ENCODE measurements at regions not wholly inside any gene's neighbourhood (a gene's known extent, or its start where the extent isn't known, plus 50 kb on each side); places are given as distances from the start of the nearest gene placed in this dataset.

- TF ChIP-seq ZNF891 (CRISPR knock-in tag; IDR thresholded peaks at IDR 0.05): no peak
- no peak for TF ChIP-seq BCL3 (CRISPR knock-in tag; IDR thresholded peaks at IDR 0.05)
- no peak for TF ChIP-seq NR0B2 (CRISPR knock-in tag; IDR thresholded peaks at IDR 0.05)
- TF ChIP-seq SNAPC4 (CRISPR knock-in tag; IDR thresholded peaks at IDR 0.05): no peak
- TF ChIP-seq ZNF121 (CRISPR knock-in tag; IDR thresholded peaks at IDR 0.05): no peak
- no peak for TF ChIP-seq HOXA3 (CRISPR knock-in tag; IDR thresholded peaks at IDR 0.05)
- no peak for TF ChIP-seq ZNF10 (CRISPR knock-in tag; IDR thresholded peaks at IDR 0.05; ENCODE audit: borderline replicate concordance, low read depth)
- no peak for TF ChIP-seq HMG20B (CRISPR knock-in tag; conservative IDR thresholded peaks at IDR 0.05)
- Histone ChIP-seq H3K4me1 (ENCODE audit: insufficient read depth, low read length) (no peaks in the 10 kb centered on the region), H3K36me3 (replicated peaks in 1 of 2; ENCODE audit: control insufficient read depth in 1 of 2, insufficient read depth in 2 of 2, low read length in 2 of 2) (no peaks in the 10 kb centered on the region), H3K27ac (ENCODE audit: extremely low read length, insufficient read depth, low read length) (no peak overlapping the region), H3K4me2 (ENCODE audit: low read depth, low read length) (no peak overlapping the region), H3K9ac (ENCODE audit: insufficient read depth, low read depth, low read length) (no peak overlapping the region), H3K27me3 (ENCODE audit: control insufficient read depth in 1 of 2, insufficient read depth in 2 of 2, low read length in 2 of 2) (no peaks in the 10 kb centered on the region), H2AFZ (ENCODE audit: low read length) (no peak overlapping the region), H3K79me2 (ENCODE audit: insufficient read depth, low read length) (no peaks in the 10 kb centered on the region), H4K20me1 (ENCODE audit: insufficient read depth, low read length) (no peaks in the 10 kb centered on the region), H3K9me3 (ENCODE audit: low read length) (no peaks in the 10 kb centered on the region), H3K4me3 (replicated peaks in 1 of 3; ENCODE audit: insufficient read depth in 1 of 3, low read depth in 2 of 3, low read length in 3 of 3) (no peak overlapping the region)
- POLR2A ChIA-PET: no interaction called here
- intact Hi-C loops (cut with micrococcal nuclease; ENCODE audit: unreplicated experiment): no loop called here
- CTCF ChIA-PET (ENCODE audit: low intra/inter-chr PET ratio, low total read pairs): no interaction called here
- no TSS peak for BruUV-seq (replicated peaks)
- 0% methylated on average over 1 of the region's 1 CpG for WGBS (ENCODE audit: low lambda C conversion rate)
- ATAC-seq (no peak), DNase-seq (ENCODE audit: low spot score) (no peak), FAIRE-seq (no peak)
- in situ Hi-C loops (cut with HindIII; ENCODE audit: extremely low pct_ligation_motif_present, low pct_unique_long_range_greater_than_20kb): loop anchor here (25.0 kb wide), 1 partner anchor 1262 kb away; no protein-coding TSS in a partner anchor
Observed at GRCh38 chr4:181550381-181550780, 692.8 kb upstream of the TENM3 start.

Data from HepG2 (cell line).